ENCODE measurements at regions not wholly inside any gene's neighbourhood (a gene's known extent, or its start where the extent isn't known, plus 50 kb on each side); places are given as distances from the start of the nearest gene placed in this dataset.

DNA sequence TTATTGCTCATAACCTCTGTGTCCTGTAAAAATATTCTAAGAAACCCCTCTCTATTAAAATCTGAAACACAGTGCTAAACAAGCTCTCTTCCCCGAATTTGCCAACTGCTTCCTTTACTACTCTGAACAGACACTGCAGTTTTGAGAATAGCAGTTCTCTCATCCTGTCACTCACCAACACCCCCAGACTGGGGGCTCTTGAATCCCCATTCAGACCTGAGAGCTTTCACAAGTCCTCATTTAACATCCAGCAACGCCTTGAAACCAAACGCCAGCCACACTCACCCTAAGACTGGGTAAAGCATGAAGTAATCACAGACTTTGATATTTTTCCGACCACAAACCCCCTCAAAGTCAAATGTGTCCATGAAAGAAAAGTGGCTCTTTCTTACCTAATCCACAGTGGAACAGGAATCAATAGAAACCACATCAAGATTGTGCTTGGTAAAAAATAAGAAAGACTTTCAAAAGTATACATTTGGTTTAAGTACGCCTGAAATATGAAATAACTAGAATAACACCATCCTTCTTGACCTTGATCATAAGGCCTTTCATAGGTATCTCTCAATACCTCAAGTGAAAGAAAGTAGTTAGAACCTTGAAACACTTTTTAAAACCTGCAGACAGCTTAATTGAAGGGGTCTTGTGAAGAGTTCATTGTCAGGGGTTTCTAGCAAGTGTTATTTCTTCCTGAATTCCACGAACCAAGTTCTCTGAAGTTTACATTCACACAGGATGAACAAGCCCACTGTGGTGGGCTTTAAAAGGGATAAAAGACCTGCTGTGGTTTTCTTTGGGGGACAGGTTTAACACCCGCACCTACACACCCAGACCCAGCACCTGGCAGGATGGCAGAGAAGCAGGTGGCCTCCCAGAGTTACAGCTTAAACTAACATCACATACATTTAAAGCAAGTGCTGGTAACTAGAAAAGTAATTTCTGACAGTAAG is 412.6 kb downstream of the MLLT3 start:
- H3K36me3 ChIP-seq (ENCODE audit: insufficient read depth in 1 of 2, low read depth in 1 of 2): no peaks in the 10 kb centered on the region

DNA sequence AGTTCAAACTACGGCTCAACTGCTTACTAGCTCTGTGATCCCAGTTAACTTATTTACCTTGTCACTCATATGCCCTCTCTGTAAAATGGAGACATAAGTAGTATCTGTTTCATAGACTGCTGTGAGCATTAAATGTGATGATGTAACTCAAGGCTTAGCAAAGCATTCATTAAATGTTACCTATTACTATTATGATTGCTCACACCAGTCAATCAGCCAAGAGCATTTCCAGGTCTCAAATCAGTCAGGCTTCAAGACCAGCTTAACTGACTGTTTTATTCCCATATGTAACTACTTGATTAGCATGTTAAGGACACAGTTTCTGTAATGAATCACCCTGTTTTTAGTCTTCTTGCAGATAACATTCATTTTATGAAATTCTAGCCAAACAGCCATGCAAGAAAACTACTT is 413.3 kb downstream of the MLLT3 start:
- Histone ChIP-seq H3K4me3 (no peak overlapping the region), H3K27ac (no peak overlapping the region), H3K4me1 (no peaks in the 10 kb centered on the region), H3K27me3 (ENCODE audit: insufficient read depth in 3 of 3, low read length in 2 of 3) (no peaks in the 10 kb centered on the region), H3K9me3 (no peaks in the 10 kb centered on the region), H3K36me3 (ENCODE audit: insufficient read depth in 1 of 2, low read depth in 1 of 2) (no peaks in the 10 kb centered on the region)
- intact Hi-C loops (cut with DNase I): no loop called here
- 84 to 94% (median 91%) methylated on average over 1 of the region's 1 CpG for WGBS, 3 donors
- TF ChIP-seq, protein P1, sequence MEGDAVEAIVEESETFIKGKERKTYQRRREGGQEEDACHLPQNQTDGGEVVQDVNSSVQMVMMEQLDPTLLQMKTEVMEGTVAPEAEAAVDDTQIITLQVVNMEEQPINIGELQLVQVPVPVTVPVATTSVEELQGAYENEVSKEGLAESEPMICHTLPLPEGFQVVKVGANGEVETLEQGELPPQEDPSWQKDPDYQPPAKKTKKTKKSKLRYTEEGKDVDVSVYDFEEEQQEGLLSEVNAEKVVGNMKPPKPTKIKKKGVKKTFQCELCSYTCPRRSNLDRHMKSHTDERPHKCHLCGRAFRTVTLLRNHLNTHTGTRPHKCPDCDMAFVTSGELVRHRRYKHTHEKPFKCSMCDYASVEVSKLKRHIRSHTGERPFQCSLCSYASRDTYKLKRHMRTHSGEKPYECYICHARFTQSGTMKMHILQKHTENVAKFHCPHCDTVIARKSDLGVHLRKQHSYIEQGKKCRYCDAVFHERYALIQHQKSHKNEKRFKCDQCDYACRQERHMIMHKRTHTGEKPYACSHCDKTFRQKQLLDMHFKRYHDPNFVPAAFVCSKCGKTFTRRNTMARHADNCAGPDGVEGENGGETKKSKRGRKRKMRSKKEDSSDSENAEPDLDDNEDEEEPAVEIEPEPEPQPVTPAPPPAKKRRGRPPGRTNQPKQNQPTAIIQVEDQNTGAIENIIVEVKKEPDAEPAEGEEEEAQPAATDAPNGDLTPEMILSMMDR (IDR thresholded peaks at IDR 0.05): no peak
- DNase-seq (no peak), ATAC-seq (no peak)

More for the DNA sequence above, 412.6 kb downstream of the MLLT3 start:
- WGBS, 3 donors: 59 to 73% (median 65%) methylated on average over 7 of the region's 7 CpGs
- ATAC-seq: no peak
- TF ChIP-seq, protein P1 (IDR thresholded peaks at IDR 0.05): no peak
- no peak overlapping the region for H3K4me3 ChIP-seq
- DNase-seq: no peak
- intact Hi-C loops (cut with DNase I): no loop called here
- no peaks in the 10 kb centered on the region for H3K27me3 ChIP-seq (ENCODE audit: insufficient read depth in 3 of 3, low read length in 2 of 3)
- H3K4me1 ChIP-seq: no peaks in the 10 kb centered on the region
- H3K27ac ChIP-seq: no peak overlapping the region
- no peaks in the 10 kb centered on the region for H3K9me3 ChIP-seq

DNA sequence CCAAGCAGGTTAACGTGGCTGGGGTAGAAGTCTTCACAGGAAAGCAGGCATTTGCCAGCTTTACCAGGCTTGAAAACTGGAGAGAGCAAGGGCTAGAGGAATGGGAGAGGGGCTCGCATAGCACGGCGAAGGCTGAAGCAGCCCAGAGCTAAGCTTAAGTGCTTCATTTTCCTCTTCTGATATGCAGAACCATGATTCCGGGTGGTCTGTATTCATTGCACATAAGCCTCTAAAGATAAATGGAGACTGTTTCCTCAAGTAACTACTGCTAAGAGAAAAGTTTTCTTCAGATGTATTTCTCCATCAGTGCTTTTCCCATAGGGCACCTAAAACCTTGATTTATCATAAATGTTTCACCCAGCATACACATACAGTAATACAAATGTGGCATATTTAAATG is 414.1 kb downstream of the MLLT3 start:
- ATAC-seq: no peak
- Histone ChIP-seq H3K27ac (no peak overlapping the region), H3K36me3 (ENCODE audit: insufficient read depth in 1 of 2, low read depth in 1 of 2) (no peaks in the 10 kb centered on the region), H3K27me3 (ENCODE audit: insufficient read depth in 3 of 3, low read length in 2 of 3) (no peaks in the 10 kb centered on the region), H3K4me1 (no peaks in the 10 kb centered on the region), H3K4me3 (no peak overlapping the region), H3K9me3 (no peaks in the 10 kb centered on the region)
- DNase-seq: no peak
- WGBS, 3 donors: 84 to 90% (median 88%) methylated on average over 5 of the region's 5 CpGs
- intact Hi-C loops (cut with DNase I): no loop called here
- TF ChIP-seq, protein P1 (IDR thresholded peaks at IDR 0.05): no peak

DNA sequence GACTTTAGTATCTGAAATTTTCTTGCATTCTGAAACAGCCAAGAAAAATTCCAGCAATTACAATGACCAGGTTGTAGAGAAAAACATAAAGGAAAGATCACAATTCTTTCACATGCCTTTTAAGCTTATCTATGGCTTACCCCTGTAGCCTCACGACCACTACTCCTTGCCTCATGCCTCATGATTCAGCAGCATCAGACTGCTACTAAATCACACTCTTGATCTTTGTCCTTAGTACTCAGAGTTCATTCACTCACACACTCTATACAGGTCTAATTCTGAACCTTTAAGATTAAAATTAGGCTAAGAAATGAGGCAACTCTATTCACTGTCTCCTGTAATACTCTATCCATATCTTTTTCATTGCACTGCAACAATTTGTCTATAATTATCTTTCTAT is 415.1 kb downstream of the MLLT3 start:
- no peaks in the 10 kb centered on the region for H3K36me3 ChIP-seq (ENCODE audit: insufficient read depth in 1 of 2, low read depth in 1 of 2)
- no peaks in the 10 kb centered on the region for H3K27me3 ChIP-seq (ENCODE audit: insufficient read depth in 3 of 3, low read length in 2 of 3)
- DNase-seq (no peak), ATAC-seq (no peak)
- 57 to 68% (median 61%) methylated on average over 1 of the region's 1 CpG for WGBS, 3 donors
- TF ChIP-seq, protein P1 (IDR thresholded peaks at IDR 0.05): no peak
- H3K4me3 ChIP-seq: no peak overlapping the region
- no peaks in the 10 kb centered on the region for H3K9me3 ChIP-seq
- H3K27ac ChIP-seq: no peak overlapping the region
- H3K4me1 ChIP-seq: no peaks in the 10 kb centered on the region
- intact Hi-C loops (cut with DNase I): no loop called here

All from psoas muscle (tissue), 7 donors.